ENCODE measurements at regions not wholly inside any gene's neighbourhood (a gene's known extent, or its start where the extent isn't known, plus 50 kb on each side); places are given as distances from the start of the nearest gene placed in this dataset.

GRCh38 chr2:82853299-82853698 lies 1605.8 kb downstream of the SUCLG1 start:
- DNase-seq: no peak

- no peak for DNase-seq
Observed at GRCh38 chr2:82852787-82853186, 1606.3 kb downstream of the SUCLG1 start.

GRCh38 chr2:82848285-82848684 lies 1610.8 kb downstream of the SUCLG1 start:
- no peak for DNase-seq

GRCh38 chr2:82839036-82839435 lies 1620.0 kb downstream of the SUCLG1 start:
- DNase-seq: no peak

GRCh38 chr2:82837588-82838304 lies 1621.3 kb downstream of the SUCLG1 start:
- DNase-seq: no peak

- no peak for DNase-seq
Observed at GRCh38 chr2:82834893-82835292, 1624.2 kb downstream of the SUCLG1 start.

GRCh38 chr2:82827426-82827825 lies 1631.7 kb downstream of the SUCLG1 start:
- DNase-seq: no peak

- DNase-seq: no peak
Observed at GRCh38 chr2:82826437-82826836, 1632.6 kb downstream of the SUCLG1 start.

GRCh38 chr2:82825410-82826090 lies 1633.5 kb downstream of the SUCLG1 start:
- no peak for DNase-seq

- DNase-seq: no peak
Observed at GRCh38 chr2:82823892-82824291, 1635.2 kb downstream of the SUCLG1 start.

GRCh38 chr2:82819951-82820350 lies 1639.1 kb downstream of the SUCLG1 start:
- DNase-seq: no peak

- no peak for DNase-seq
Observed at GRCh38 chr2:82814146-82814545, 1644.9 kb downstream of the SUCLG1 start.

- no peak for DNase-seq
Observed at GRCh38 chr2:82811946-82812345, 1647.1 kb downstream of the SUCLG1 start.

GRCh38 chr2:82803307-82803706 lies 1655.8 kb downstream of the SUCLG1 start:
- no peak for DNase-seq

- DNase-seq: no peak
Observed at GRCh38 chr2:82797469-82797868, 1661.6 kb downstream of the SUCLG1 start.

- DNase-seq: no peak
Observed at GRCh38 chr2:82796132-82796531, 1662.9 kb downstream of the SUCLG1 start.

GRCh38 chr2:82795446-82795845 lies 1663.6 kb downstream of the SUCLG1 start:
- no peak for DNase-seq

- no peak for DNase-seq
Observed at GRCh38 chr2:82793711-82794435, 1665.2 kb downstream of the SUCLG1 start.

GRCh38 chr2:82792316-82792715 lies 1666.8 kb downstream of the SUCLG1 start:
- no peak for DNase-seq

GRCh38 chr2:82790206-82791021 lies 1668.7 kb downstream of the SUCLG1 start:
- DNase-seq: no peak

- DNase-seq: no peak
Observed at GRCh38 chr2:82789851-82790205, 1669.3 kb downstream of the SUCLG1 start.

GRCh38 chr2:82781176-82781915 lies 1677.7 kb downstream of the SUCLG1 start:
- no peak for DNase-seq

Data from stimulated activated CD4-positive, alpha-beta T cell treated with anti-CD3 and anti-CD28 coated beads, Interleukin-2, amount 100 ng/mL, for 48 hours (primary cell).